HG03175 (cell line): ENCODE measurements at regions not wholly inside any gene's neighbourhood (a gene's known extent, or its start where the extent isn't known, plus 50 kb on each side); places are given as distances from the start of the nearest gene placed in this dataset.
A peak's percentile ranks its signal among the peaks of the same experiment; 100 is the strongest.

ENCODE experiments used
- ATAC-seq: cut with Tn5 transposase; IDR thresholded peaks from one replicate; pipeline ENCODE4 v1.9.1; 2021; ENCODE audit warnings: mild to moderate bottlenecking, moderate library complexity; ENCODE audit not compliant: unreplicated experiment

DNA sequence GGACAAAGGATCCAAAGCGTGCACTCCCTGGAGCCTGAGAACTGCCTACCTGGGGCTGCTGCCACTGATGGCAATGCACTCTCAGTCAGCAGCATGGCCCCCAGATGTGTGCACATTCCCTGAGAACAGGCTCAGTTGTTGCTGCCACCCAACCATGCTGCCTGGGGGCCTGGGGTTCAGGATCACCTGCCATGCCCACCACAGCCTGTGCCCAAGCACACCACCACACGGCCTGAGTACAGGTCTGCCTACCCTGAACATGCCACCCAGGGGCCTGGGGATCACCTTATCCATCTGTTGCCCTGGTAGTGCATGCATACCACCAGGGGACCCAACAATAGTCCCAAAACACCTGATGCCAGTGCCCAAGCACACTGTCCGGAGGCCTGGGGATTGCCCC is 1174.5 kb downstream of the SORCS1 start:
- no peak for ATAC-seq

DNA sequence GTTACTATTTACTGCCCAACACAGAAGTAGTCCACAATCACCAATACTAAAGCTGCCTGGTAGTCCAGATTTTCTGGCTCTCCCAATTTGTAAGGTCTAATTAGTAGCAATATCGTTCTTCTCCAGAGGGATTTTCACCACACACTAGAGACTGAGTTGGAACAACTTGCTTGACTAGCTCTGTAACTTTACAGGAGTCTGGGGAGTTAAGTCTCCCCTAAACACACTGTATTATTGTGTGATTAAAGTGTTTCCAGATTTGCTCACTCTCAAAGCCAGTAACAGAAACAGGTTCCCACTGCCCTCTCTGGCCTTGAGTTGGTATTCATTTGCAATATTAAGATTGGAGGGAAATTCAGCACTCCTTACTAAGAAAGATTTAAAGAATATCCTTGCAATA is 1175.7 kb downstream of the SORCS1 start:
- no peak for ATAC-seq

DNA sequence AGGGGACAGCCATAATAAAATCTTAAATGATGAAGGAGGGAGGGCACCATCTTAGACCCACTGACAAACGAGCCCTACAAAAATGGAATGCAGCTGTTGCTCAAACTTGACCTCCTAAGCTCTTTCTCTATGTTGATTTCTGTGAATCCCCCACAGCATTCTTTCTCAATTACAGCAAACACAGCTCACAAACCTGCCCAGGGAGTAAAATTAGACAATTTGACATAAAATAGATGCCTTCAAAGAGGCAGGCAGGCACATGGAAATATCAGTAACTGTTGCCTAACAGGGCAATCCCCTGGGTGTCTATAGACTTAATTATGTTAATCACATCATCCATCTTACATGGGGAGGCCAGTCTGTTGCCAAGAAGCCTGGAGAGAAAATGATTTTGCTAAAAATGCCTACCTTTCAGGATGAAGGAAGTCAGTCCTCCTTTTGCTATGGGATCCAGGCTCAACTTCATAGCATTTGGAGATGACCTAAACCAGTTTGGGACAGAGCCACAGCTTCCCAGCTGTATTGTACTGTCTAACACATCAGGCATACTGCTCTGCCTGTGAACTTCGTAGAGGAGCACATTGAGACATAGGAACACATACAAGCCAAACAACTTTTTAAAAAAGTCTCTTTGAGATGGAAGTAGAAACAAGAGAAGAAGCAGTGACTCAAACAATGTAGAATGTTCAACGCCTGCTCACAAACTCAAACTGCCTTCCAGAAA is 1177.4 kb downstream of the SORCS1 start:
- ATAC-seq = no peak

DNA sequence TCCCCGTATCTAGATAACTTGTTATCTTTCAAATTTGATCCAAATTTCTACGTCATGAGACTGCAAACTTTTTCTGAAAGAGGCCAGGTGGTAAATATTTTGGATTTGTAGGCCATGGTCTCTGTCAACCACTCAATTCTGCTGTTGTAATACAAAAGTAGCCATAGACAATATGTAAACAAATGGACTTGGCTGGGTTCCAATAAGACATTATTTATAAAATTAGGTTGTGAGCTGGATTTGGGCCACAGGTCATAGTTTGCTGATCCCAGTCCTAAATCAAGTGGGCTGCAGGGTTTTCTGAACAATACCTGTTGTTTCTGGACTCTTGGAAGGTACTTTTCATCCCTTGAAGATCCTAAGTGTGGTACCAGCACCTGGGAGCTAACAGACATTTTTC is 1178.0 kb downstream of the SORCS1 start:
- no peak for ATAC-seq

DNA sequence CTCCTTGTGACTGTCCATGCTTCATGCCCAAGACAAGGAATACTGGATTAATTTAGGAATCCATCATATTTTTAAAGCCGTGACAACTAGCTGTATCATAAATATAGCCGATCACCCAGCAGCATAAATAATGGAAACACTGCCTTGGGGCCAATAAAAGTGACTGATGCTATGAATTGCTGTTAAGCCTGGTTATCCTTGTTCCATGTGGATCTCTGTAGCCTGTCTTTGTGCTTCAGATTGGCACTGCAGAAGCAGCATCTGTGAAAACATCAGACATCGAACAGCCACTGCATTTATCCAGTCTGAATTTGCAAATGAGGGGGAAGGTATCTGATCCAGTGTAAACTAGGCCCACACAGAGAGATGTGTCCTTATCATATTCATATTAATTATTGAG is 1181.8 kb downstream of the SORCS1 start:
- no peak for ATAC-seq

DNA sequence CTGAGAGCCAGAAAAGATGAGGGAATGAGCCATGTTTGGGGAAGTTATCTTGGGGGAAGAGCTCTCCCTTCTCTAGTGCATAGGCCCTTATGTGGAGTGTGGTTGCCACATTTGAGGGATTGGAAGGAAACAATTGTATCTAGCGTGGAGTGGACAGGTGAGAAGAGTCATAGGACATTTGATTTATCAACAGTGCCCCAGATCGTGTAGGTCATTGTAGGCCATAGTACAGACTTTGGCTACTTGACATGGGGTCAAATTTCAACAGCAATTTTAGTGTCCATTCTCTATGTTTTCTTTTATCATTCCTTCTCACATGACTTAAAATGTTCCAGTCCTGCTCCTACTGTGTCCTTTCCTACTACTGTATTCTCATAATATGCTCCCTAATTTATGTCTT is 1182.8 kb downstream of the SORCS1 start:
- no peak for ATAC-seq

DNA sequence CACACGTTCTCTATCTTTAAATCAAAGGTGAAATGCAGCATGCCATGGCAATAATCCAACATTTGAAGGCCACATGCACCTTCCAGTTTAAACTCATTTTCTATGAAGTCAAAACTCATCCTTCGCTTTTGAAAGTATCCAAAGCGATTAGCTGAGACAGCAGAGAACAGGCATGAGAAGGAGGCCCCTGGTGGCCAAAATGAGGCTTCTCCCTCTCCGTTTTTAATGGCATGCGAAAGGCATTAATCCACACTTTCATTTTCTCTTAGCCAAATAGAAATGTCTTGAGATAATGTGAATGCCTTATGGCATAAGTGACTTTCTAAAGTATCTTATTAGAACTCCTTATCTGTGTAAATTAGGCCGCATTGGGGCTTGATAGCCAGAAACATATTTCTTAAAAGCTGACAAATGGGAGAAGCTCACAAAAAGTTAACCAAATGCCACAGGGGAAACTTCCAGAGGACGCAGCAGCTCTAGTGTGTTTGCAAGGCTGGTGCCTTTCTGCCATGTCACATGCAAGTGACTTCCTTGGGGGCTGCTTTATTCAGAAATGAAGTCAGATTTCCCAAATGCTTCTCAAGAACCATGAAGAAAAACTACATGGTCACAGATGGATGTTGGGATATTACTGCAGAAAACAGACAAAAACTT is 1189.6 kb downstream of the SORCS1 start:
- ATAC-seq = peak; percentile 60

DNA sequence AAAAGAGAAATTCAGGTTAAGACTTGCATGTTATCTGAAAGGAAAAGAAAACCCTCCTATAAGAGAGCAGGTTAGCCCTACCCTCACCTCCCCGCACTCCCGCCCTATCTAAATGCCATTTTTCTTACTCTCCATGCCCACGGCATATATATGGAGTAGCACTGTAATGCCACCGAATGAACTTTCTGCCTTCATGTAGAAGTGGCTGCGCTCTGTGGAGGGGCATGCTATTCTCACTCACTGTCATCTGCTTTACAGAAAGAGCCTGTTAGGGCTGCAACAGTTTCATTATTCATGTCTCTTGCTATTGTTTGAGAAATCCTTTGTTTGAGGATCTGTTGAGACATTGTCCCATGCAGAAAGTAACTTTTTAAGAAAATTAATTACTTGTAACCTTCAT is 1190.6 kb downstream of the SORCS1 start:
- ATAC-seq = no peak

DNA sequence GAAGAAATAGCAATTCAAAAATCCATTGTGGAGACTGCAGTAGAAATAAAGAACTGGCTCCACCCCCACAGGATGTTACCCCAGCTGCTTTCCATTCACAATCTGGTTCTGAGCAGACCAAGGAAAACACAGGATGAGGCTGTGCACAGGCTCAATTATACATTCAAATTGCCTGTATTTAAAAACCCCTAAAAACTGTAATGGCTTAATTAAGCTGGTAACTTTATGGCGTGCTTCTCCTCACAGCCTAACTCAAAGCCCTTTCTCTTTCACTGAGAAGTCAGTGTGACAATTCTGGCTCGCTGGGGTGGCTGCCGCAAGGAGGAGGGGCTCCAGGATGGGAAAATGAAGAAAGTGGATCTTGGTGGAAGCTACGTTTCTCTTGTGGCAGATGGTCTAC is 1191.1 kb downstream of the SORCS1 start:
- ATAC-seq = no peak

DNA sequence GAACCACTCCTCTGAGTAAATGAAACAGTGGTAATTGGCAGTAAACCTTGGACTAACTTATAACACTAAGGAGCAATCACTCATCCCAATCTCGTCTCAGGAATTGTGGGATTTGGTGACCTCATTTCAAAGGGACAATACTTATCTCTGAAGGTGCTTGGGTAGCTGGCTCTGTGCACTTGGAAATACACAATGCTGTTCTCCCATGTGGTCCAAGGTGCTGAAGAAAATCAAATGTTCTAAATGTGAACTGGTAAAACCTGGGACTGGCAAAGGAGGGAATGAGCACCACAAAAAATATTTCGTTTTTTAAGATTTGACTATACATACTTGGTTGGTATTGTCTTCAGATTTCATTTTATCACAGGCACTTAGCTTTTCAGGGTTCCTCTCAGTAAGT is 1193.0 kb downstream of the SORCS1 start:
- no peak for ATAC-seq

DNA sequence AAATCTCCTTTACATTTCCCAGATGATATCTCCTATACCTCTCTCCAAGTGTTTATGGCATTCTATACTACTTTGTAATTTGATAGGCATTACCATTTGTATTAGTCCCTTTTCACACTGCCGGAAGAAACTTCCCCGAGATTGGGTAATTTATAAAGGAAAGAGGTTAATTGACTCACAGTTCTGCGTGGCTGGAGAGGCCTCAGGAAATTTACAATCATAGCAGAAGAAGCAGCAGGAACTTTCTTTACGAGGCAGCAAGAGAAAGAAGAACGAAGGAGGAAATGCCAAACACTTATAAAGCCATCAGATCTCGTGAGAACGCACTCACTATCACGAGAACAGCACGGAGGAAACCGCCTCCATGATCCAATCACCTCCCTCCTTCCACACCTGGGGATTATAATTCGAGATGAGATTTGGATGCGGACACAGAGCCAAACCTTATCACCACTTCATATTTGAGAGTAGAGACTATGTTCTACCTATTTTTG is 1194.6 kb downstream of the SORCS1 start:
- no peak for ATAC-seq

DNA sequence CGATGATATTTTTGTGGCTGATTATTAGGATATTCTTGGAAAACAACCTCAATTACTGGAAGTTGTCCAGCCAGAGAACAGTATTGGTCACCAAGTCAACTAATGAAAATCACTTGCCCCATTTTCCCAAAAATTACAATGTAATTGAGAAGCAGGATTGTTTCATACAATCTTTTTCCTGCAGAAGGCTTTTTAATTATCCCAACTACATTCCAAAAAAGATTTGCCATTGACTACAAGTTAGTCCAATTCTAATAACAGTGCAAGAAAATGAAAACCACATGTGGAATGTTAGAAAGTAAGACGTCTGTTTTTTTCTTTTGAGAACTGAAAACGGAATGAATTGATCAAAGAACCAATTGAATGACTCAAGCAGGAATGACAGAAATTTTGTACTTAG is 1195.8 kb downstream of the SORCS1 start:
- no peak for ATAC-seq

DNA sequence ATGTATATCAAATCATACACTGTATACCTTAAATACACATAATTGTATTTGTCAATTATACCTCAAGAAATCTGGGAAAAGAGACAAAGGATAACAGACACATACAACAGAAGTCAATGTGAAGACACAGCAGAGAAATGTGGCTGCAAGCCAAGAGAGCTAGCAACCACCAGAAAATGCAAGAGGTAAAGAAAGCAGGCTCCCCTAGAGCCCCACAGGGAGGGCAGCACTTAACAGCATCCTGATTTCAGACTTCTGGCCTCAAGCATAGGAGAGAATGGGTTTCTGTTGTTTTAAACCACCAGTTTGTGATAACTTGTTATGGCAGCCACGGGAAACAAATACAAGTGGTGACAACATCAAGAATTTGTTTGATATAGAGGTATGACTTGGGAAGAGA is 1197.2 kb downstream of the SORCS1 start:
- no peak for ATAC-seq

DNA sequence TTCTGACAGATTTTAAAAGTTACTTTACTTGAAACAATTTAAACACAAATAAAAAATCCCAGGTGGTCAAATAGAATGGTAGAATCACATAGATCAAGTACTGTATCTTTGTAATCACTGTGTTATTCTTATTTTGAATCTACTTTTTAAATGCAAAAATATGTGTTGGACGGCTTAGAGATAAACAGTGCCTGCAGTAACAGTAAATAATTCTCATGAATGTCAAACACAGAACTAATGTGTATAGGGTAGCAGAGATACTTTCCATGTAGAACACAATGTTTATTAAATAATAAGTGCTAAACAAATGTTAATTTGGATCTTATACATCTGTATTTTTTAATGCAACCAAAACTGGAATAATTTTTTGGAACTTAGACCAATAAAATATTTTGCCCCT is 1199.4 kb downstream of the SORCS1 start:
- ATAC-seq = no peak

DNA sequence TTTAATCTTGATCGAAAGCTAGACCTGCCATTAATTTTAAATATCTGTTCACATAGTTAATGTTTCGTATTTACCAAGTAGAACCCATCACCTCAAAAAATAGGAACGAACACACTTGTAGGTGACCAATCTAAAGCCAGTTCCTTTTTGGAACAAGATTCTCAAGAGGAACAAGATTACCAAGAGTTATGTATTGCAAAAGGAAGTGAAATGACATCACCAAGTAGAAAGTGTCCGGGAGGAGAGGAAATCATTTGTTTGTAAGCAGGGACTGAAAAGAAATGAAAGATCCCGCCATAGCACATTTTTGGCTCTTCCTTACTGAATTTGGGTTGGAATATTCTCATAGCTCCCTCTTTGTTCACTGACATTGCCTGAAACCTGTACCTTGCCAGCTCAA is 1200.5 kb downstream of the SORCS1 start:
- no peak for ATAC-seq

DNA sequence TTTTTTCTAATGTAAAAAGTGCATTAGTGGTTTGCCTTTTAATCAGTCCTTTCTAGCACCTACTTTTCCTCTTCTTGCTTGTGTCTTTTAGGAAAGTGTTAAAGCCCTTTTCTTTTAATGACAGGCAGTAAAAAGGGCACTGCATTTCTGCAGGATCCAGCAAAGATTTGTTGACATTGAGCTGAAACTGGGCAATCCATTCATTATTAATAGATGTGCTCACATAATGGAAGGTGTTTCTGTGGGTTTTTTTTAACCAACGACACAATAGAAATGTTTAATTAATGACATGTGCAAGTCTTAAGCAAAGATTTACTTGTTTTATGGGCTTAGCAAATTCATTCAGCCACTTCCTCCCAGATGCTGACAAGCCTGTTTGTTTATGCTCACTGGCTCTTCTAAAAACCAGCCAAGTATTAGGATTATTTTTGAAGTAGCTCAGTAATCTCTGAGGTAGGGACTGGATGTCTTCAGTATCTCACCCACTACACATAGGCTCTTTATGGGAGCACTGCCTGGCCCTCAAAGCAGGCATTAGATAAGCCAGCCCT is 1201.1 kb downstream of the SORCS1 start:
- ATAC-seq = no peak

DNA sequence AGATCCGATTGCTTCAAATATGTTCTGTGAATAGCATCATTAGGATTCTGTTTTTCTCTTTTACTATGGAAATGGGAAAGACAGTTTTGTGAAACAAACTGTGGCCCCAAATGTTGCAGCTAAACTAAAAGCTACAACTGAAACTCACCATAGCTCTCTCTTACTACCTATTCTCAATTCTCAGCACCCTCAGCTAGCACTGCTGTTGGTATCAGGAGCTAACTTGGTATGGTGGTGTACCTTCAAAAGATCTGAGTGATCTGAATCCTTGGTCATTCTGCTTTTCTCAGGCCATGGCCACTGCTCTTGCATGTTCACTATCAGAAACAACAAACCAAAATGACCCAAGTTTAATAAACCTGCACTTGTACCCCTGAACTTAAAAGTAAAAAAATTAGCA is 1208.0 kb downstream of the SORCS1 start:
- no peak for ATAC-seq

DNA sequence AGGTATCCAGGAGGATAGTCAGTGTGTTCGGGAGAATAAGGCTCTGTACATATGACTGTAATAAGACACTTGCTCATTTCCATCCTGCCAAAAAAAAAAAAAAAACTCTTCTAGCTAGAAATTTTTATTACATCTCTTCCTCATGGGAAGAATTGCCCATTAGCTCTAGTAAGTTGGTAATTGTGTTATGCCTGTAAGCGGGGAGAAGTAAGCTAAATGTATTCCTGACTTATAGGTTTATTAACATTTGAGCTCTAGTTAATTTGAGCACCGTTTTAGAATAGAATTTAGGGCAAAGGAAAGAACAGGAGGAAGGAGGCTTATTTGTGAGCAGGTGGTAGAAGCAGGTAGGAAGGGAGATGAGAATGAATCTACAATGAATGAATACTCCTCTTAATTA is 1210.6 kb downstream of the SORCS1 start:
- ATAC-seq = no peak

DNA sequence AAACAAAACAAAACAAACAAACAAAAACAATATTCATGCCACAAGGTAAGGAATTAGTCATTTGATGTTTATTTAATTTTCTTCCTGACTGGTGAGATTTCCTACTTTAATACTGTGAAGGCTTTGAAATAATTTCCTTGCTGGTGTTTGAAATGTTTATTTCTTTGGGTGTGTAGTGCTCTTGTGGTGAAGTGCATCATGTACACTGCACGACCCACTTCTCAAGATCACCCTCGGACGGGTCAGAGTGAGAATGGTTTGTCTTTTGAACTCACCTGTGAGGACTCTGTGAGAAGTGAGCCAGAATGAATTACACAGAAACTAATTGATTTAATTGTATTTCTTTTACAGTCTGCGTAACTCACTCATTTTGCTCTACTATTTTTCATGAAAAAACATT is 1211.5 kb downstream of the SORCS1 start:
- no peak for ATAC-seq

DNA sequence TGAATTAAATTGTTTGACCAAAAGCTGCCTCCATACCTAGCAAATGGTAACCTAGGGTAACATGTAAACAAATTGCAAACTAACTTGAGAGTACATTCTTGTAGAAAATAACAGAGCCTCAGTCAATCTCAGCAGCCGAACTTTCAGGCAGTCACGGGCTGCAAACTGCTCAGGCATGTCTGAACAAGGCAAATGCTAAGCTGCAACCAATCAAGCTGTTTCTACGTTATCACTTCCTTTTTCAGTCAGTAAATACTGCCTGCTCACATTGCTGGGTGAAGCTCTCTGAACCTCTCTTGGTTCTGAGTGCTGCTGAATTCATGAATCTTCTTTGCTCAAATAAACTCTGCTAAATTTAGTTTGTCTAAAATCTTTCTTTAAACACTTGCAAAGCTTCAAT is 1212.4 kb downstream of the SORCS1 start:
- ATAC-seq = peak; percentile 86

DNA sequence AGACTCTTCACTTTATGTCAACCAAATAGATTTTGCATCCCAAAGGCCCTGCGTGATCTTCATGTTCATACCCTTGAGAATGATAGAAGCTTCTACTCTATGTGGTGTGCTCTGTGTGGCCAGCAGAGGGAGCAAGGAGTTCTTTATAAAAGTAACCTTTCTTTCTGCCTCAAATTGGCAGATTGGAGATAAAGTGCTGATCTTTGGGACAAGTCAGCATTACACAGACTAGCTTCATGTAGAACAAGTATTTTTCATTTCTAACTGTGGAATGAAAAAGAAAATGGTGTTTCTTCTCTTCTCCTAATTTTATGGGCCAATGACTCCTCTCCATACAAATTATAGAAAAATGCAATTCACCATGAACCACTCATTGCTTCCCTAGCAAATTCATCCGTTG is 1214.1 kb downstream of the SORCS1 start:
- ATAC-seq = peak; percentile 54

DNA sequence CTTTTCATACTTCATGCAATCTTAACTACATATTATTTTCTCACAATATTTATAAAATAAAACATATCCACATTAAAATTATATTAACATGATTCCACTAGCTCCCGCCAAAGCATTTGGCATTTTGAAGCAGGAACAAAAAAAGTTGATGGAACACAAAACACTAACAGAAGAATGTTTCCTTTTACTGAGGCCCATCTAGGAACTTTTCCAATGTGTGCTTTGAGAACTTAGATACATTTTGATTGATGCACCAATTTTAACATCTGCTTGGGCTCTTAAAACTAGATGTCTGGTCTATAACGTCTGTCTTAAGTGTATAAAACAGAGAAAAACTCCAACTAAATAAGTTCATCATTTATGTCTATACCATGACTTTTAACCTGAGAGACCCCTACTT is 1214.8 kb downstream of the SORCS1 start:
- ATAC-seq = no peak
